ENCODE measurements at regions not wholly inside any gene's neighbourhood (a gene's known extent, or its start where the extent isn't known, plus 50 kb on each side); places are given as distances from the start of the nearest gene placed in this dataset.

DNA sequence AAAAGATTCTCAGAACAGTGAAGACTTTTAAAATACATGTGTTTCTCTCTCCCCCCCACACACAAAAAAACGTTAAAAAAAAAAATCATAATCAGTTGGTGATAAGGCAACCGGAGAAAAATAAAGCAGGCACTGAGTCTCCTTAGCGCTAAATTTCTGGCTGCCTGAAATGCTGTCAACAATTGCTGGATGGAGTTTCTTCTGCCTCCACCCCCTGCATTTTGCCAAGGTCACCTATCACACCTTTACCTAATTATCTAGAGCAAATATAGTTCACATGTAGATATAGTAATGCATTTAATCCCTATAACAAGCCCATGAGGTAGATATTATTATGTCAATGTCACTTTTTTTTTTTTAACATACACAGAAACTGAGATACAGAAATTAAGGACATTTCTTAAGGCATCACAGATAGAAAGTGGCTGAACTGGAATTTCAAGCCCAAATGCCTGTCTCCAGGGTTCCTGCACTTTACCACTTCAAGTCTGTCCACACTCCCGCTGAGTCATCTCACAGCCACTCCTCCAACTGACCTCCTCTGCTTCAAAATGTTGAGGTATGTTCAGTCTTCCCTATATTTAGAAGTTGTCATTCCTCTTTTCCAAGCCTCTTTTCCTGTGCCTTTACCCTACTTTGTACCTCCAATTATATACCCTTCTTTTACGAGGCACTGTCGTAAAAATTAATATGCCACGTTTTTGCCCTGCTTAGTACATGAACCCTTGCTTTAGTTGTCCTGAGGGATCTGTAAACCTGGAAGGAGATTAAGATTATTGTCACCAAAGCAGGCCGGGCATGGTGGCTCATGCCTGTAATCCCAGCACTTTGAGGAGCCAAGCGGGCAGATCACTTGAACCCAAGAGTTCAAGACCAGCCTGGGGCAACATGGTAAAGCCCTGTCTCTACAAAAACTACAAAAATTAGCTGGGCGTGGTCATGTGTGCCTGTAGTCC is 72.8 kb upstream of the MPP7 start:
- Mint-ChIP-seq H3K27me3 (ENCODE audit: insufficient read depth, unreplicated experiment) (no peaks in the 10 kb centered on the region), H3K36me3 (ENCODE audit: insufficient read depth, unreplicated experiment) (no peaks in the 10 kb centered on the region), H3K4me1 (ENCODE audit: insufficient read depth, unreplicated experiment) (peaks cover 12% of the 10 kb centered on the region), H3K27ac (ENCODE audit: low read depth, unreplicated experiment) (no peak overlapping the region), H3K4me3 (ENCODE audit: unreplicated experiment) (peak overlapping the region; percentile 5), H3K9me3 (ENCODE audit: unreplicated experiment) (no peaks in the 10 kb centered on the region)
- ChIA-PET POLR2A (no interaction called here), CTCF (no interaction called here)
- DNase-seq (ENCODE audit: unreplicated experiment), result peak; percentile 49
- intact Hi-C loops (cut with micrococcal nuclease), result no loop called here
- no TSS peak for BruUV-seq (replicated peaks)
- TF ChIP-seq, protein P1, sequence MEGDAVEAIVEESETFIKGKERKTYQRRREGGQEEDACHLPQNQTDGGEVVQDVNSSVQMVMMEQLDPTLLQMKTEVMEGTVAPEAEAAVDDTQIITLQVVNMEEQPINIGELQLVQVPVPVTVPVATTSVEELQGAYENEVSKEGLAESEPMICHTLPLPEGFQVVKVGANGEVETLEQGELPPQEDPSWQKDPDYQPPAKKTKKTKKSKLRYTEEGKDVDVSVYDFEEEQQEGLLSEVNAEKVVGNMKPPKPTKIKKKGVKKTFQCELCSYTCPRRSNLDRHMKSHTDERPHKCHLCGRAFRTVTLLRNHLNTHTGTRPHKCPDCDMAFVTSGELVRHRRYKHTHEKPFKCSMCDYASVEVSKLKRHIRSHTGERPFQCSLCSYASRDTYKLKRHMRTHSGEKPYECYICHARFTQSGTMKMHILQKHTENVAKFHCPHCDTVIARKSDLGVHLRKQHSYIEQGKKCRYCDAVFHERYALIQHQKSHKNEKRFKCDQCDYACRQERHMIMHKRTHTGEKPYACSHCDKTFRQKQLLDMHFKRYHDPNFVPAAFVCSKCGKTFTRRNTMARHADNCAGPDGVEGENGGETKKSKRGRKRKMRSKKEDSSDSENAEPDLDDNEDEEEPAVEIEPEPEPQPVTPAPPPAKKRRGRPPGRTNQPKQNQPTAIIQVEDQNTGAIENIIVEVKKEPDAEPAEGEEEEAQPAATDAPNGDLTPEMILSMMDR (IDR thresholded peaks at IDR 0.05; ENCODE audit: unreplicated experiment), result no peak

DNA sequence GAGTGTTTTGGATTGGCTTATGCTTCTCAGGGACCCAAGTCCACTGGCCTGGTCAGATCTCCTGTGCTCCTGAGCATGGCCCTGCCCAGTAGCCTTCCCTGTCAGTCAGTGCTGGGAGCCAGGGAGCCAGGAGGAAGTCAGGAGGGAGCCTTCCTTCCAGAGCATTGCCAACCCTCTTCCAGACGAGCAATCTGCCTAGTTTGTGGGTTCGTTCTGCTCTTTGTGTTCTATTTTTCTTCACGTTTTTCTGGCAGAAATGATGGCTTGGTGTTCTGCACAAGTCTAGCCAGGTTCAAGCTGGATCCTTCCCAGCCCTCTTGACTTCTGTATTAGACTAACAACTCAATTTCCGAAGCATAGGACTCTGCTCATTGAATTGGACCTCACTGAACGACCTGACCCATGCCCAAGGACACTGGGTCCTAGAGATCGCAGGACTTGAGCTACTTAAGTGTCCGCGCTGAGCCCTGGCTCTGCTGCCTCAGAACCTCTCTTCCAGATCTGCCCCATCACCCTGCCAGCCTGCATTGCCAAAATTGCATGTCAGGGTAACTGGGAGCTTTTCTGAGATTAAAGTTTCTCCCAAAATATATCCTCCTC is 76.2 kb upstream of the MPP7 start:
- Mint-ChIP-seq H3K9me3 (ENCODE audit: unreplicated experiment) (no peaks in the 10 kb centered on the region), H3K27me3 (ENCODE audit: insufficient read depth, unreplicated experiment) (no peaks in the 10 kb centered on the region), H3K36me3 (ENCODE audit: insufficient read depth, unreplicated experiment) (no peaks in the 10 kb centered on the region), H3K27ac (ENCODE audit: low read depth, unreplicated experiment) (no peak overlapping the region), H3K4me3 (ENCODE audit: unreplicated experiment) (no peak overlapping the region), H3K4me1 (ENCODE audit: insufficient read depth, unreplicated experiment) (peaks cover 18% of the 10 kb centered on the region)
- no TSS peak for BruUV-seq (replicated peaks)
- intact Hi-C loops (cut with micrococcal nuclease), result no loop called here
- CTCF ChIA-PET, result interaction anchor here (0.8 to 5.5 kb wide), 6 partner anchors 13 to 129 kb away, joined by 4 to 154 read pairs (median 16); no protein-coding TSS in a partner anchor
- TF ChIP-seq, protein P1 (IDR thresholded peaks at IDR 0.05; ENCODE audit: unreplicated experiment), result no peak
- POLR2A ChIA-PET, result interaction anchor here (0.6 to 2.1 kb wide), 2 partner anchors 12 to 131 kb away, joined by 4 to 6 read pairs; no protein-coding TSS in a partner anchor
- no peak for DNase-seq (ENCODE audit: unreplicated experiment)

DNA sequence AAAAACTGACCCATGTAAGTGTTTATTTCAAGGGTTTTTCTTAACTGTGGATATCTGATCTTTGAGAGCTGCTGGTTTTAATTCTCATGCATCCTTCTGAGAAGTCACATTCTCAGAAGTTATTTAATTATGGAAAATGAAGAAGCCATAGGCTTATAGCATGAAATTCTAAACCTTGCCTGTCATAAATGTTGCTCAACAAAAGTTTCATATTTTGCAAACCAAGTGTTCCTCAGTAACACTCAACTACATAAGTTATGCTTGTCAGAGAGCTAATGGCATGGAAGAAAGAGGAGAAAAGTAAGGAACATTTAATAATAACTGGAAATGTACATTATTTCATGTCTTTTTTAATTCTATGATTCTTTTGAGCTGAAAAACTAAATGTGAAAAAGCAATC is 78.6 kb upstream of the MPP7 start:
- no peaks in the 10 kb centered on the region for H3K9me3 Mint-ChIP-seq (ENCODE audit: unreplicated experiment)
- BruUV-seq (replicated peaks), result no TSS peak
- H3K4me3 Mint-ChIP-seq (ENCODE audit: unreplicated experiment), result no peak overlapping the region

More for the DNA sequence above, 78.6 kb upstream of the MPP7 start:
- no peak overlapping the region for H3K27ac Mint-ChIP-seq (ENCODE audit: low read depth, unreplicated experiment)
- no peaks in the 10 kb centered on the region for H3K27me3 Mint-ChIP-seq (ENCODE audit: insufficient read depth, unreplicated experiment)
- peaks cover 15% of the 10 kb centered on the region for H3K4me1 Mint-ChIP-seq (ENCODE audit: insufficient read depth, unreplicated experiment)
- intact Hi-C loops (cut with micrococcal nuclease), result loop anchor here (10.0 kb wide), 1 partner anchor 1007 kb away; no protein-coding TSS in a partner anchor
- ChIA-PET CTCF (interaction anchor here (0.7 to 5.5 kb wide), 16 partner anchors 9 to 985 kb away, joined by 3 to 154 read pairs (median 4); partner anchors contain the start of gene MPP7), POLR2A (interaction anchor here (0.7 to 3.5 kb wide), 9 partner anchors 12 to 877 kb away, joined by 3 to 20 read pairs (median 6); partner anchors contain the start of gene MPP7)
- TF ChIP-seq, protein P1 (IDR thresholded peaks at IDR 0.05; ENCODE audit: unreplicated experiment), result no peak
- DNase-seq (ENCODE audit: unreplicated experiment), result no peak
- no peaks in the 10 kb centered on the region for H3K36me3 Mint-ChIP-seq (ENCODE audit: insufficient read depth, unreplicated experiment)
